GM18499 (cell line): ENCODE measurements at regions not wholly inside any gene's neighbourhood (a gene's known extent, or its start where the extent isn't known, plus 50 kb on each side); places are given as distances from the start of the nearest gene placed in this dataset.
"Not testable (repeated sequence)": the region's sequence is repeated elsewhere in the genome, so short reads cannot be mapped to it uniquely, and the experiment has no call there.

Experiments used
- ATAC-seq: cut with Tn5 transposase; IDR thresholded peaks from one replicate; pipeline ENCODE4 v1.9.1; 2021; ENCODE audit warnings: moderate number of reproducible peaks; ENCODE audit not compliant: insufficient read depth, unreplicated experiment

DNA sequence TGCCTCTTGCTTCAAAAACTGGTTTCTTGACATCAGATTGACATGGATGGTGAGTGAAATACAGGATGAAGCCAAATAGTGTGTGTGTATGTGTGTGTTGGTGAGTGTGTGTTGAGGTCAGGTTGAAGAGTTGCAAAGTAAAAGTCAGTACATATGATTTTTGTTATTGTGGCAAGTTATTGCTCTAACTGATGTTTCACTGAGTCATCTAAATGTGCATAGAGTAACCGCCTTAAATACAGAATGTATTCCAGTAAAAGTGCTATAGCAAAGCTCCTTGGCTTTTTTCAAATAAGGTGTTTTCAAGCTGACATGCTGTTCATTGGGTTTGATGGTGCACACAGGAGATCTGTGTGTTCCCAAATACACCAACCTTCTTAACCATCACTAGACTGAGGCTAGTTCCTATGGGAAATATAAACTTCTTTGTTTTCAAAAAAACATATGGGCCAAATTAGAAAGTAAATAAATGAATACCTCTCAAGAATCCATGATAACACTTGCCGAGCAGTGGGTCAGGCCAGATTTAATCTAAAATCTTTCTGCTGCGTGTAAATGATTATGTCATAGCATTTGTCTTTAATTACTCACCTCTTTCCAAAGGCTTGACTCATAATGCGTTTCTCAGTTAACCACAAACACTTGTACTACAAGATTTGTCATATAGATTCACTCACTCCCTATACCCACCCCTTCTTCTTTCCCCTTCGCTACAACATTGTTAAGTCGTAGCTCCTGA lies 151.1 kb downstream of the LYPLAL1 start:
- ATAC-seq, result peak; percentile 96

- ATAC-seq, result no peak
Observed at GRCh38 chr1:219324171-219324570, 150.5 kb downstream of the LYPLAL1 start.

- ATAC-seq, result no peak
Observed at GRCh38 chr1:219323426-219323825, 149.7 kb downstream of the LYPLAL1 start.

DNA sequence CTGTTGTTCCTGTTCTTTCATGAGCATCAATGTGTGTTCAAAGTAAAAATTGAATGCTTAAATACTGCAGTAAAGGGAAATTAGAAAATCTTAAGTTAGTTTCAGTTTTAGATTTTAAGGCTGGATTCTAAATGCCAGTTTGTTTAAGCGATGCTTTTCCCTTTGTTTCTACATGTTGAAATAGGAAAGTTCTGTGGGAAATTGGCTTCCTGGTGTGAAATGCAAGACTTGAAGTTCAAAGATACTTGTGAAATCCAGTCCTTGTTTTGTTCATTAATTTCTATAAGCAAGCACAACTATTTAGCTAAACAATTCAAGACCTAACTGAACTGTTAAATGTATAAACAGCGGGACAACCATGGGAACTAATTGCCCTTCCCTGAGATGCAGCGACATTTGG lies 149.1 kb downstream of the LYPLAL1 start:
- ATAC-seq, result no peak

DNA sequence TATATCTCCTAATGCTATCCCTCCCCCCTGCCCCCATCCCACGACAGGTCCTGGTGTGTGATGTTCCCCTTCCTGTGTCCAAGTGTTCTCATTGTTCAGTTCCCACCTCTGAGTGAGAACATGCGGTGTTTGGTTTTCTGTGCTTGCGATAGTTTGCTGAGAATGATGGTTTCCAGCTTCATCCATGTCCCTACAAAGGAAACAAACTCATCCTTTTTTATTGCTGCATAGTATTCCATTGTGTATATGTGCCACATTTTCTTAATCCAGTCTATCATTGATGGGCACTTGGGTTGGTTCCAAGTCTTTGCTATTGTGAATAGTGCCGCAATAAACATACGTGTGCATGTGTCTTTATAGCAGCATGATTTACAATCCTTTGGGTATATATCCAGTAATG lies 146.9 kb downstream of the LYPLAL1 start:
- ATAC-seq, result not testable (repeated sequence)

GRCh38 chr1:219318826-219319225 lies 145.1 kb downstream of the LYPLAL1 start:
- no peak for ATAC-seq

- ATAC-seq, result no peak
Observed at GRCh38 chr1:219317762-219318353, 144.2 kb downstream of the LYPLAL1 start.

GRCh38 chr1:219316066-219316465 lies 142.4 kb downstream of the LYPLAL1 start:
- no peak for ATAC-seq

DNA sequence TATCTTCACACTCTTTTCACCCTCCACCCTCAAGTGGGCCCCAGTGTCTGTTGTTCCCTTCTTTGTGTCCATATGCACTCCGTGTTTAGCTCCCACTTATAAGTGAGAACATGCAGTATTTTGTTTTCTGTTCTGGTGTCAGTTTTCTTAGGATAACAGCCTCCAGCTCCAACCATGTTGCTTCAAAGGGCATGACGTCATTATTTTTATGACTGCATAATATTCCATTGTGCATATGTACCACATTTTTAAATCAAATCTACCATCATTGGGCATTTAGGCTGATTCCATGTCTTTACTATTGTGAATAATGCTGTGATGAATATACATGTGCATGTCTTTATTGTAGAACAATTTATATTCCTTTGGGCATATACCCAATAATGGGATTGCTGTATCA lies 140.3 kb downstream of the LYPLAL1 start:
- no peak for ATAC-seq

DNA sequence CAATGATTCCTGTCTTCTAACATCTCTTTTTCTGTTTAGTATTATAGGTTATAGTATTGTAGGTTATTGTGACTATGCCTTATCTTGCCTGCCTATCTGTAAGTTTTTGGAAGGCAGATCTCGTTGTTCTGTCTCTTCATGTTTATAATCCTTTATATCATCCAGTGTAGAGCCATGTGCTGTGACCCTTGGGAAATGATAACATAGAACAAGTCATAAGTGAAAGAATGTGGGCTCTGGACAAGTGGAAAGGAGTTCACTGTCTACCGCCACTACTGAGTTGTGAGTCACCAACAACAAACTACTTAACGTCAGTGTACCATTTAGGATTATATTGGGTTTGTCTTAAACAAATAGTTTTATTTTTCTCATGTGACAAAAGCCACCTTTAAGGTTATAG lies 139.3 kb downstream of the LYPLAL1 start:
- ATAC-seq, result no peak

DNA sequence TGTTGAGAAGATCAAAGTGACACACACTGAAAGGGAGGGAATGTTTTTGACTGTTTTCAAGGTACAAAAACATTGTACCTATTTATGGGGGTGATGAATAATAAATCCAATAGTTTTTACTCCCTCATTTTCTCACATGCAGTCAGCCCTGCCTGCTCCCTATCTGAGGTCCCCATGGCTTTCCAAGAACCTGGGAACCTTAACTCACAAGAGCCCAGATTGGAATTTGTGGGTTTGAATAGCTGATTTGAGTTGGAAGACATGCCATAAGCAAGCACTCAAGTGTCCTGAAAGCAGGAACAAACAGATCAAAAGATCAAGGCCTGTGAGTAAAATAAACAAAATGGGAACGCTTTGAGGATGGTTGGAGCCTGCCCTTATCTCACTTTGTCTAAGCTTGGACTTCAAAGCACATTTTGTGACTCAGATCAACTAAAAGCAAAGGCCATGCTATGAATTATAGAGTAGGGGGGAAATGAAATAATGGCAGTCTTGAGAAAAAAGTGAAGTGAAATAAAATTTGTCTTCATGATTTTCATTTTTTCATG lies 136.6 kb downstream of the LYPLAL1 start:
- no peak for ATAC-seq

DNA sequence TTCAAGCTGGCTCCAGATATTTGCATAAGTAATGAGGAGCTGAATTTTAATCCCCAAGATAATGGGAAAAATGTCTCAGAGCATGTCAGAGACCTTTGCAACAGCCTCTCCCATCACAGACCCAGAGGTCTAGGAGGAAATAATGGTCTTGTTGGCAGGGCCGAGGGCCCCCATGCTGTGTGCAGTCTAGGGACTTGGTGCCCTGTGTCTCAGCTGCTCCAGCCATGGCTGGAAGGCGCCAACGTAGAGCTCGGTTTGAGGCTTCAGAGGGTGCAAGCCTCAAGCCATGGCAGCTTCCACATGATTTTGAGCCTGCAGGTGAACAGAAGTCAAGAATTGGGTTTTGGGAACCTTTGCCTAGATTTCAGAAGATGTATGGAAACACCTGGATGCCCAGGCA lies 134.7 kb downstream of the LYPLAL1 start:
- ATAC-seq, result no peak

DNA sequence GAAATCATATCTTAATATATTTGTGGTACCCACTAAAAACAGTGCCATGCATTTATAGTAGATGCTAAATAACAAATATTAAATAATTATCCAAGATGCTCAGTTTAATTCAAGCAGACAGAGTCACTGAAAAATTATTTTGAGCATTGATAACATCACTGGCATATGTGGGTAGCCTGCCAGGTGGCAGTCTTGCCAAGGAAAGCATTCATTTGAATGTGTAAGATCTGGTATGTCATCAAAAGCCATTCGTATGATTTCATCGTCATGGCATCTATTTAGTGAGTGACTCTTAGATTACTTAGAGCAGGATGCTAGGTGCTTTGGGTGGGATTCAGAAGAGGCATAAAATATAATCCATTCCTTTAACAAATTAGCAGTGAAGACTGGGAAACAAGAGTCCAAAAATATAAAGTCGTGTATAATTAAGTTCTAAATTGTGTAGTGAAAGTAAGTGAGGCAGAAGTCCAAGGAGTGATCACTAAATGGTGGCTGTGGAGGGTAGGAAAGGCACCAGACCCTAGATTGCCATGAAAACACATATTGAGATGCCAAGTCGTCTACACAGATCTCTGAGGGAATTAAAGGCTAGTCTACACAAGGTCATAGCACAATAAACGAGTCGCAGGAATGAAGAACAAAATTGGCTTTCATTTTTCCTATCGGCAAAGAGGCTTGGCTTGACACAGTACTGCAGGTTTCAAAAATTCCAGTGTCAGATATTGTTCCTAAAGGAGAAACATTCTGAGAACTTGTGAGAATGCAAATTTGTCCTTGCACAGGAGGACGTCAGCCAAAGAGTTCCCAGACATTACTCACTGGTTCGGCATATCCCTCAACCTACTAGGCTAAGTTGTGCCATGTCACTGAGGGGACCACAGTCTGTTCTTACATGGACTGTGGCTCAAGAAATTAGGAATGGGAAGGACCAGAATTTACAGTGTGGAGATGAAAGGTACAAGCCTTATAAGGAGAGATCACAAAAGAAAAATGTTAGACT lies 130.8 kb downstream of the LYPLAL1 start:
- ATAC-seq, result no peak

DNA sequence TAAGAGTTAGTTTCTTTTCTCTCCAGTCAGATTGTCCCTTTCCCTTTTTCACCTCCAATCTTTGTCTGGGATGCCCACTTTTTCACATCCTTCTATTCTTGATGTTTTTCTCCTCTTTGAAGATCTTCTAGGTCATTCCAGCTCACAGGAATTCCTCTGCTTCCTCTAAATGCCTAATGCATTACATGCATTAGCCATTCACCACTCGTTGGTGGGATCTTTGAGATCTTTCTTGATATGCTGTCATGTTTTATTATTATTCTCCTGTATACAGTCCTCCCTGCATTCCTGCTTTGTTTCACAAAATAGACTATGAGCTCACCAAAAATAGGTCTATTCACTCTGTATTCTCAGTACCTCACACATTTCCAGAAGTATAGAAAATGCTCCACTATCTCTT lies 129.0 kb downstream of the LYPLAL1 start:
- ATAC-seq, result no peak

DNA sequence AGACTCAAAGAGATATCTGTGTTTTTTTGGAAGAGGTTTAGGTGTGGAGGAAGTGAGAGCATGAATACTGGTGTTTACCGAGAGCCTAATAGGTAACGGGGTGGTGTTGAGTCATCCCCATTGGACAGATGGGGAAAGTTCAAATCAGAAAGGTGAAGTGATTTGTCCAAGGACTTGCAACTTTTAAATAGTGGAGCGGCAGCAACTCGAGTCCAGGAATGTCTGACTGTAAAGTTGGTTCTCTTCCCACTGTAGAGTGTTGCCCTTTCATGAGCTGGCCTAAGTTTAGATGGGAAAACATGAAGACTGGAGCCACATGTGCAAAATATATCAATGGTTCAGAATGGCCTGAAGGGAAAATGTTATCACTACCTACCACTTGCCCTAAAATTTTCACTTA lies 125.7 kb downstream of the LYPLAL1 start:
- ATAC-seq, result no peak

- no peak for ATAC-seq
Observed at GRCh38 chr1:219298571-219299148, 125.0 kb downstream of the LYPLAL1 start.

DNA sequence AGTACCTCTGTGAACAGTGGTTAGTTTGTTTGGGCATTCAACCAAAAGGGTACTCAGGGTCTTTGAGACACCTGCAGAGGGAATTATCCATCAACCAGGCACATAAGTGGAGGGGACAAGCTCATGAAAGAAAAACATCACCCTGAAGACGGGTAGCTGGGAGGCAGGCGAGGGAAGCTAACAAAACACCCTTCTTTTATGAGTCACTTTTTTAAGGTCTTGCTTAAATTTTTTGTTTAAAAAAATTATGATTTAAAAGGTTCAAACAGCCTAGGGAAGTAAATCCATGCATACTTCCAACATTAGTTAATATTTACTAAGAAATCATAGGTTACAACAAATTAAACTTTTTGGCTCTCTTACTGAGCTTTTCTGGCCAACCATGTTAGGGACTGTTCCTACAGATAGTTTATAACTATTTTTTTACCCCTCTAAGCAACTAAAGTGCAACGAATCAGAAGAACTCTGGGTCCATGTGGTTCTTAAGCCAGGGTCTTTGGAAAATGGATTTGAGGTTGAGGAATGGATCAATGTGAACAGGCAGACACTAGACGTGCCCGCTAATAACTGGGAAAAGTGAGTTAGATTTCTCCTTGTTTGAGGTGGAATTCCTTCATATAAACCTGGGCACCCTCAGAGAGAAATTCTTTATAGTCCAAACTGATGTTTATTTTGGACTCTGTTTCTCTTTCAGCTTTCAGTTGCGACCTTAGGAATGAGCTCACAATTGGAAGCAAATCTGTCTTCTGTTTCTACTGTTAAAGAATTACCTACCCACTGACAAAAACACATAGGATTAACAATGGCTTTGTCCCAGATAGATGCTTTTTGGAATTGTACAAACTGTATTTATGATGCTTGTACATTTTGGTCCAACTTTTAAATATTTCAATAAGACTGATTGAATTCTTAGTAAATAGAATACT lies 123.0 kb downstream of the LYPLAL1 start:
- no peak for ATAC-seq

DNA sequence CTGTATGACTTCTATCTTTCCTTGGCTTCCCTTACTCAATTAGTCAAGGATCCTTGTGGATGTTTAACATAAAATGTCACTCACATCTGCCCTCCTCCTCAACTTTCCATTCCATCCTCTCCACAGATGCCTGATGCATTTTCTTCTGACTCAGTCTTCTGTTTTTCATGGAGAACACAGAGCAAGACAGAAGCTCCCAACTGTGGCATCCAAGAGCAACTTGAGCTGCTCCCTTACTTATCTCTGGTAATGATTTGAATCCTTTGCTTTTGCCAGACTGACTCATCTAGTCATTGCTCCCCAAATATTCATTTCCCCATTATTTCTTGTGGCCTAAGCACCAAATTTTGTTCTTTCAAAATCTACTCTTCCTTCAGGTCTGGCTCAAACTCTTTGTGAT lies 120.6 kb downstream of the LYPLAL1 start:
- no peak for ATAC-seq

- ATAC-seq, result no peak
Observed at GRCh38 chr1:219293410-219293809, 119.7 kb downstream of the LYPLAL1 start.
